H9 (cell line): ENCODE measurements at regions not wholly inside any gene's neighbourhood (a gene's known extent, or its start where the extent isn't known, plus 50 kb on each side); places are given as distances from the start of the nearest gene placed in this dataset.

Experiments
- DNase-seq: peaks from one replicate; pipeline ENCODE4 v3.0.0-alpha.2; 2017
- H2AFZ ChIP-seq: one replicate; pipeline ENCODE4 v1.6.1; 2013; ENCODE audit warnings: mild to moderate bottlenecking, low read length, control low read depth, moderate library complexity
- H2AK5ac ChIP-seq: 2 replicates; pipeline ENCODE4 v1.6.1; 2013; ENCODE audit warnings: low read length, control low read depth, mixed read lengths; ENCODE audit not compliant: insufficient read length
- H2BK120ac ChIP-seq: one replicate; pipeline ENCODE4 v1.6.1; 2013; ENCODE audit warnings: low read depth, mild to moderate bottlenecking, low read length, control low read depth, inconsistent platforms; ENCODE audit not compliant: poor library complexity, severe bottlenecking
- H2BK12ac ChIP-seq: 2 replicates; pipeline ENCODE4 v1.6.1; 2013; ENCODE audit warnings: low read length, control low read depth, mixed read lengths, low read depth; ENCODE audit not compliant: insufficient read length
- H2BK15ac ChIP-seq: 2 replicates; pipeline ENCODE4 v1.6.1; 2013; ENCODE audit warnings: low read depth, low read length, control low read depth
- H2BK20ac ChIP-seq: one replicate; pipeline ENCODE4 v1.6.1; 2013; ENCODE audit warnings: low read depth, mild to moderate bottlenecking, low read length, control low read depth, inconsistent platforms; ENCODE audit not compliant: poor library complexity, severe bottlenecking
- H2BK5ac ChIP-seq: 2 replicates; pipeline ENCODE4 v1.6.1; 2013; ENCODE audit warnings: low read length, control low read depth, mixed read lengths; ENCODE audit not compliant: insufficient read length
- H3K14ac ChIP-seq: 2 replicates; pipeline ENCODE4 v1.6.1; 2013; ENCODE audit warnings: low read length, control low read depth; ENCODE audit not compliant: insufficient read depth
- H3K18ac ChIP-seq: 2 replicates; pipeline ENCODE4 v1.6.1; 2013; ENCODE audit warnings: low read depth, mild to moderate bottlenecking, mixed read lengths, low read length, control low read depth; ENCODE audit not compliant: insufficient read length
- H3K23ac ChIP-seq: 2 replicates; pipeline ENCODE4 v1.6.1; 2013; ENCODE audit warnings: low read length, control low read depth, mixed read lengths, low read depth; ENCODE audit not compliant: insufficient read length
- H3K23me2 ChIP-seq: 2 replicates; pipeline ENCODE4 v1.6.1; 2013; ENCODE audit warnings: low read depth, mild to moderate bottlenecking, mixed read lengths, low read length, control low read depth; ENCODE audit not compliant: insufficient read length, poor library complexity, severe bottlenecking
- H3K27ac ChIP-seq: 2 replicates; pipeline ENCODE4 v1.5.1; 2013; ENCODE audit warnings: low read length, control low read depth, mixed read lengths, low read depth; ENCODE audit not compliant: insufficient read length
- H3K27me3 ChIP-seq: 2 replicates; pipeline ENCODE4 v1.6.1; 2013; ENCODE audit warnings: low read length, control low read depth, inconsistent platforms; ENCODE audit not compliant: insufficient read depth
- H3K4ac ChIP-seq: 2 replicates; pipeline ENCODE4 v1.6.1; 2013; ENCODE audit warnings: low read depth, mild to moderate bottlenecking, control low read depth, inconsistent platforms, low read length, moderate library complexity
- H3K4me1 ChIP-seq: 2 replicates; pipeline ENCODE4 v1.6.1; 2013; ENCODE audit warnings: low read length, control low read depth, inconsistent platforms; ENCODE audit not compliant: insufficient read depth
- H3K4me2 ChIP-seq: 2 replicates; pipeline ENCODE4 v1.6.1; 2013; ENCODE audit warnings: low read length, control low read depth, mixed read lengths; ENCODE audit not compliant: insufficient read length, insufficient read depth
- H3K56ac ChIP-seq: 2 replicates; pipeline ENCODE4 v1.6.1; 2013; ENCODE audit warnings: low read depth, mild to moderate bottlenecking, mixed read lengths, low read length, control low read depth; ENCODE audit not compliant: insufficient read length
- H3K79me1 ChIP-seq: 2 replicates; pipeline ENCODE4 v1.6.1; 2013; ENCODE audit warnings: low read depth, mild to moderate bottlenecking, moderate library complexity, low read length, control low read depth, inconsistent platforms; ENCODE audit not compliant: insufficient read depth, poor library complexity, severe bottlenecking
- H3K79me2 ChIP-seq: 2 replicates; pipeline ENCODE4 v1.6.1; 2013; ENCODE audit warnings: low read length, control low read depth, inconsistent platforms; ENCODE audit not compliant: insufficient read depth
- H3K9ac ChIP-seq: 2 replicates; pipeline ENCODE4 v1.6.1; 2013; ENCODE audit warnings: low read length, control low read depth, mixed read lengths; ENCODE audit not compliant: insufficient read length; ENCODE audit errors: extremely low read depth
- H3K9me3 ChIP-seq: one replicate; pipeline ENCODE4 v1.6.1; 2013; ENCODE audit warnings: low read depth, low read length, inconsistent platforms; ENCODE audit not compliant: control insufficient read depth
- H3T11ph ChIP-seq: one replicate; pipeline ENCODE4 v1.6.1; 2013; ENCODE audit warnings: mild to moderate bottlenecking, low read length, control low read depth, inconsistent platforms
- H4K20me1 ChIP-seq: one replicate; pipeline ENCODE4 v1.6.1; 2013; ENCODE audit not compliant: control insufficient read depth, insufficient read length, insufficient read depth
- H4K5ac ChIP-seq: 2 replicates; pipeline ENCODE4 v1.6.1; 2013; ENCODE audit warnings: low read depth, mild to moderate bottlenecking, mixed read lengths, low read length, control low read depth; ENCODE audit not compliant: insufficient read length
- H4K8ac ChIP-seq: replicated peaks from 2 replicates; pipeline ENCODE4 v1.6.1; 2013; ENCODE audit warnings: low read length, control low read depth, mixed read lengths, low read depth; ENCODE audit not compliant: insufficient read length
- H4K91ac ChIP-seq: 2 replicates; pipeline ENCODE4 v1.6.1; 2013; ENCODE audit warnings: low read depth, mild to moderate bottlenecking, moderate library complexity, mixed read lengths, low read length, control low read depth; ENCODE audit not compliant: insufficient read length
- H3K27ac Mint-ChIP-seq, 3 experiments: 2 replicates in 2 of 3; 3 replicates in 1 of 3; pipeline ENCODE4 v1.8.0; 2020 to 2021; ENCODE audit warnings: mixed read lengths in 3 of 3, mild to moderate bottlenecking in 1 of 3, moderate library complexity in 1 of 3
- H3K27me3 Mint-ChIP-seq: 2 replicates; pipeline ENCODE4 v1.8.0; 2021; ENCODE audit warnings: low read depth, mild to moderate bottlenecking, moderate library complexity, mixed read lengths
- H3K36me3 Mint-ChIP-seq, 3 experiments: 2 replicates in 2 of 3; 3 replicates in 1 of 3; pipeline ENCODE4 v1.8.0; 2020 to 2021; ENCODE audit warnings: low read depth in 3 of 3, mixed read lengths in 3 of 3; ENCODE audit not compliant: insufficient read depth in 1 of 3
- H3K4me1 Mint-ChIP-seq, 2 experiments: 2 replicates each; pipeline ENCODE4 v1.8.0; 2020; ENCODE audit warnings: mixed read lengths in 2 of 2
- H3K4me3 Mint-ChIP-seq, 2 experiments: 2 replicates in 1 of 2; 3 replicates in 1 of 2; pipeline ENCODE4 v1.8.0; 2020 to 2021; ENCODE audit warnings: mild to moderate bottlenecking in 2 of 2, mixed read lengths in 2 of 2, moderate library complexity in 1 of 2
- H3K9me3 Mint-ChIP-seq, 2 experiments: 2 replicates in 1 of 2; 3 replicates in 1 of 2; pipeline ENCODE4 v1.8.0; 2020; ENCODE audit warnings: mild to moderate bottlenecking in 2 of 2, mixed read lengths in 2 of 2, moderate library complexity in 1 of 2
- CTCF ChIP-seq: fragments of 200-600 bp; sonication (generic); conservative IDR thresholded peaks from 3 replicates; pipeline ENCODE4 v1.8.0; 2021; ENCODE audit warnings: antibody characterized with exemption, mild to moderate bottlenecking
- WGBS: extraction: QIAGEN DNeasy Blood & Tissue Kit; methylation state at CpG from one replicate; pipeline ENCODE4 v1.1.7; 2013; ENCODE audit warnings: missing lambda C conversion rate, low lambda C conversion rate, mixed read lengths; ENCODE audit not compliant: insufficient read length; ENCODE audit errors: extremely low coverage; 5-methylcytosine and 5-hydroxymethylcytosine counted together

DNA sequence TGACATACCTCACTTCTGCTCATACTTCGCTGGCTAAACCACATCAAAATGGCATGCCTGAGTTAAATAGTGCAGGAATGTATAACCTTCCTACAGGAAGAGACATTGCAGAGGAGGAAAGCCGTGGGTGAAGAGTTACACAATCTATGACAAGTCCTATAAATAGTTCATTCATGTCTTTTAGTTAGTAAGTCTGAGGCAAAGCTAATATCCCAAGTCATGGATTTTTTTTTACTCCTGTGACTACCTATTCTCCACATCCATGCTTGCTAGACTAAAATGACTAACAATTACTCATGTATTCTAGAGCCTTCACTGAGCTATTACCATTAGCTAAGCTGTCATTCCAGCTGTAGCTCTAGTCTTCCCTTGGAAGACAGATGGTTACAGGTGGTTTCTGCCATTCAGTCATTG, 391.3 kb downstream of the NR2F1-AS1 start:
- H4K20me1 ChIP-seq, result no peaks in the 10 kb centered on the region
- no peak overlapping the region for H2BK5ac ChIP-seq
- H3K4ac ChIP-seq, result no peak overlapping the region
- no peak for TF ChIP-seq CTCF
- H2BK20ac ChIP-seq, result no peak overlapping the region
- no peaks in the 10 kb centered on the region for H3K79me1 ChIP-seq
- H3K79me2 ChIP-seq, result no peaks in the 10 kb centered on the region
- no peak overlapping the region for H3K9ac ChIP-seq
- H4K91ac ChIP-seq, result no peak overlapping the region
- H4K5ac ChIP-seq, result no peak overlapping the region
- no peaks in the 10 kb centered on the region for H3K27me3 ChIP-seq
- H2BK15ac ChIP-seq, result no peak overlapping the region
- no peak overlapping the region for H4K8ac ChIP-seq
- H2BK12ac ChIP-seq, result no peak overlapping the region
- no peaks in the 10 kb centered on the region for H3K9me3 ChIP-seq
- H3K4me2 ChIP-seq, result no peak overlapping the region
- H3K27ac ChIP-seq, result no peak overlapping the region
- no peak overlapping the region for H3T11ph ChIP-seq
- no peaks in the 10 kb centered on the region for H3K9me3 Mint-ChIP-seq
- H2AK5ac ChIP-seq, result no peak overlapping the region
- no peak overlapping the region for H3K18ac ChIP-seq
- DNase-seq, result no peak
- no peaks in the 10 kb centered on the region for H3K27me3 Mint-ChIP-seq
- H3K27ac Mint-ChIP-seq, result no peak overlapping the region
- H3K56ac ChIP-seq, result no peak overlapping the region
- H3K36me3 Mint-ChIP-seq, result no peaks in the 10 kb centered on the region; a peak in 1 of 7 replicates
- H2BK120ac ChIP-seq, result no peak overlapping the region
- H3K4me1 ChIP-seq, result no peaks in the 10 kb centered on the region
- no peak overlapping the region for H3K4me3 Mint-ChIP-seq
- WGBS, result no CpG with 5 or more reads among the region's 2 CpGs
- H3K23ac ChIP-seq, result no peak overlapping the region
- H2AFZ ChIP-seq, result no peak overlapping the region
- H3K14ac ChIP-seq, result no peak overlapping the region
- H3K4me1 Mint-ChIP-seq, result 0 out of 4 replicates have a peak, but pooled peaks cover 0 to 3% of the 10 kb centered on the region in 2 experiments
- H3K23me2 ChIP-seq, result no peaks in the 10 kb centered on the region
